ENCODE measurements at regions not wholly inside any gene's neighbourhood (a gene's known extent, or its start where the extent isn't known, plus 50 kb on each side); places are given as distances from the start of the nearest gene placed in this dataset.

- TF ChIP-seq CTCF (conservative IDR thresholded peaks at IDR 0.05; ENCODE audit: low read length) = no peak
- no peak for DNase-seq (ENCODE audit: low read depth)
- no peak overlapping the region for H3K4me3 ChIP-seq (ENCODE audit: low read length)
These were observed 337.5 kb downstream of the GRIA2 start for GRCh38 chr4:157558016-157558415.

GRCh38 chr4:157550028-157550427, 329.5 kb downstream of the GRIA2 start:
- TF ChIP-seq CTCF (conservative IDR thresholded peaks at IDR 0.05; ENCODE audit: low read length) = no peak
- H3K4me3 ChIP-seq (ENCODE audit: low read length) = no peak overlapping the region
- DNase-seq (ENCODE audit: low read depth) = no peak

- H3K4me3 ChIP-seq (ENCODE audit: low read length) = no peak overlapping the region
- no peak for DNase-seq (ENCODE audit: low read depth)
- TF ChIP-seq CTCF (conservative IDR thresholded peaks at IDR 0.05; ENCODE audit: low read length) = no peak
These were observed 307.4 kb downstream of the GRIA2 start for GRCh38 chr4:157527954-157528353.

- DNase-seq (ENCODE audit: low read depth) = no peak
- TF ChIP-seq CTCF (conservative IDR thresholded peaks at IDR 0.05; ENCODE audit: low read length) = no peak
- no peak overlapping the region for H3K4me3 ChIP-seq (ENCODE audit: low read length)
These were observed 301.4 kb downstream of the GRIA2 start for GRCh38 chr4:157521906-157522305.

- no peak for TF ChIP-seq CTCF (conservative IDR thresholded peaks at IDR 0.05; ENCODE audit: low read length)
- DNase-seq (ENCODE audit: low read depth) = no peak
These were observed 294.2 kb downstream of the GRIA2 start for GRCh38 chr4:157514711-157515110.

GRCh38 chr4:157509341-157509740, 288.8 kb downstream of the GRIA2 start:
- no peak overlapping the region for H3K4me3 ChIP-seq (ENCODE audit: low read length)
- TF ChIP-seq CTCF (conservative IDR thresholded peaks at IDR 0.05; ENCODE audit: low read length) = no peak
- DNase-seq (ENCODE audit: low read depth) = no peak

More at GRCh38 chr4:157514711-157515110, 294.2 kb downstream of the GRIA2 start:
- H3K4me3 ChIP-seq (ENCODE audit: low read length) = no peak overlapping the region

- TF ChIP-seq CTCF (conservative IDR thresholded peaks at IDR 0.05; ENCODE audit: low read length) = no peak
- no peak overlapping the region for H3K4me3 ChIP-seq (ENCODE audit: low read length)
- no peak for DNase-seq (ENCODE audit: low read depth)
These were observed 282.1 kb downstream of the GRIA2 start for GRCh38 chr4:157502656-157503055.

All from AG10803 (cell line).